Transverse colon (tissue), 4 donors: ENCODE measurements at regions not wholly inside any gene's neighbourhood (a gene's known extent, or its start where the extent isn't known, plus 50 kb on each side); places are given as distances from the start of the nearest gene placed in this dataset.

Source experiments
- DNase-seq: peaks from one replicate; pipeline ENCODE4 v3.0.0-alpha.2; 2019
- H3K27ac ChIP-seq, 4 donors: fragments of 200-600 bp; sonication (generic); 2 replicates each; pipeline ENCODE4 v1.5.1; 2016 to 2018; ENCODE audit warnings: inconsistent platforms in 4 of 4
- H3K27me3 ChIP-seq: fragments of 200-600 bp; sonication (generic); 2 replicates; pipeline ENCODE4 v1.5.1; 2017; ENCODE audit warnings: inconsistent platforms
- H3K36me3 ChIP-seq, 4 donors: fragments of 200-600 bp; sonication (generic); 2 replicates each; pipeline ENCODE4 v1.5.1; 2017 to 2019; ENCODE audit warnings: inconsistent platforms in 4 of 4
- H3K4me1 ChIP-seq, 4 donors: fragments of 200-600 bp; sonication (generic); 2 replicates each; pipeline ENCODE4 v1.5.1; 2017 to 2020; ENCODE audit warnings: inconsistent platforms in 4 of 4
- H3K4me3 ChIP-seq, 4 donors: fragments of 200-600 bp; sonication (generic); 1 replicate in 1 of 4; 2 replicates in 3 of 4; pipeline versions ENCODE4 v1.5.1 to v1.6.1; 2017 to 2019; ENCODE audit warnings: inconsistent platforms in 4 of 4
- H3K9me3 ChIP-seq, 2 donors: fragments of 200-600 bp; sonication (generic); 2 replicates each; pipeline ENCODE4 v1.5.1; 2017 to 2019; ENCODE audit warnings: inconsistent platforms in 2 of 2
- EP300 ChIP-seq: sonication (generic); formaldehyde crosslinking; IDR thresholded peaks from one replicate; pipeline ENCODE4 v1.6.1; 2017; ENCODE audit warnings: antibody characterized with exemption, low read depth
- POLR2A ChIP-seq: fragments of 450-650 bp; IDR thresholded peaks from one replicate; pipeline ENCODE4 v1.6.1; 2016; ENCODE audit warnings: antibody characterized with exemption, mild to moderate bottlenecking, moderate library complexity
- POLR2AphosphoS5 ChIP-seq, 3 donors: sonication (generic); formaldehyde crosslinking; IDR thresholded peaks; one replicate each; pipeline ENCODE4 v1.6.1; 2016; ENCODE audit warnings: antibody characterized with exemption in 3 of 3
- WGBS, 2 donors: methylation state at CpG; one replicate each; pipeline ENCODE4 v1.1.5; 2018; ENCODE audit warnings: low coverage in 1 of 2; 5-methylcytosine and 5-hydroxymethylcytosine counted together
- in situ Hi-C, 4 donors: fragments of 200-750 bp; cut with MboI; loops; one replicate each; pipeline versions ENCODE4 v1.15.0 to v1.15.1; 2017; ENCODE audit warnings: low sequenced_read_pairs in 3 of 4, low pct_ligation_motif_present in 1 of 4, low pct_unique_long_range_greater_than_20kb in 1 of 4
- intact Hi-C: fragments of 100-400 bp; cut with DNase I; formaldehyde crosslinking; loops from one replicate; pipeline ENCODE4 v1.15.1; 2023; ENCODE audit warnings: low total_unique reads
- TF ChIP-seq, protein P1 (sequence below), 5 experiments: fragments of 200-600 bp in 3 of 5; fragments of 450-650 bp in 2 of 5; sonication (generic) in 3 of 5; IDR thresholded peaks; 1 replicate in 2 of 5; 2 replicates in 3 of 5; pipeline ENCODE4 v1.5.1; 2016 to 2017; ENCODE audit warnings: antibody characterized with exemption in 5 of 5, inconsistent platforms in 3 of 5, mild to moderate bottlenecking in 2 of 5, moderate library complexity in 1 of 5

DNA sequence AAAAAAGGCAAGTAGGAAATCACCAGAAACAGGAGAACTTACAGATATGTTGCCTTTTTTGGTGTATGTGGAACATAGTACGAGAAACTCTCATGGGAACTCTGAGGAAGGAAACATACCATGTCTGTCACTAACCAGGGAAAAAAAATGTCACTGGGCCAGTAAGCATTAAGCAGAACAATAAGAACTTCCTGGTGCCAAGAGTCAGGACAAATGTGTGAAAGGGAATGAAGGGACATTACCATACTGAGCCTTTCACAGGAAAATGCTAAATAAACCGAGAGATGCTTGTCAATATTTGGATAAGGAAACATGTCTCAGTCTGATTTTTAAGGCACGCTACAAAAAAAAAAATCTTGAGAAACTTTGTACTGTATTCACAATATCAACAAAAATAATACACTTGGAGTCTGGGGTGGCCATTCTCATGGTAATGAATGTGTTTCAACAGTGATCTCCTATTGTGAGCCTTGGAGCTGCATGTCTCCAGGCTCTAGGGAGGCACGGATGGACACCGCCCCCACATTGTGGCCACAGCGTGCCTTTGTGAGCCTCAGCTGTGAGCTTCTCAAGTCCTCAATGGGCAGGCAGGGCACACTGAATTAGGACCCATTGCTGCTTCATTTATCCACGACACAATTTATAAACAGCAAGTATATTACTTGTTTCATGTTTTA, 113.0 kb upstream of the ARGLU1 start:
- no peaks in the 10 kb centered on the region for H3K9me3 ChIP-seq
- TF ChIP-seq EP300 (no peak), POLR2A (no peak), POLR2AphosphoS5 (IDR thresholded peaks at IDR 0.05) (no peak)
- TF ChIP-seq, protein P1, sequence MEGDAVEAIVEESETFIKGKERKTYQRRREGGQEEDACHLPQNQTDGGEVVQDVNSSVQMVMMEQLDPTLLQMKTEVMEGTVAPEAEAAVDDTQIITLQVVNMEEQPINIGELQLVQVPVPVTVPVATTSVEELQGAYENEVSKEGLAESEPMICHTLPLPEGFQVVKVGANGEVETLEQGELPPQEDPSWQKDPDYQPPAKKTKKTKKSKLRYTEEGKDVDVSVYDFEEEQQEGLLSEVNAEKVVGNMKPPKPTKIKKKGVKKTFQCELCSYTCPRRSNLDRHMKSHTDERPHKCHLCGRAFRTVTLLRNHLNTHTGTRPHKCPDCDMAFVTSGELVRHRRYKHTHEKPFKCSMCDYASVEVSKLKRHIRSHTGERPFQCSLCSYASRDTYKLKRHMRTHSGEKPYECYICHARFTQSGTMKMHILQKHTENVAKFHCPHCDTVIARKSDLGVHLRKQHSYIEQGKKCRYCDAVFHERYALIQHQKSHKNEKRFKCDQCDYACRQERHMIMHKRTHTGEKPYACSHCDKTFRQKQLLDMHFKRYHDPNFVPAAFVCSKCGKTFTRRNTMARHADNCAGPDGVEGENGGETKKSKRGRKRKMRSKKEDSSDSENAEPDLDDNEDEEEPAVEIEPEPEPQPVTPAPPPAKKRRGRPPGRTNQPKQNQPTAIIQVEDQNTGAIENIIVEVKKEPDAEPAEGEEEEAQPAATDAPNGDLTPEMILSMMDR (IDR thresholded peaks at IDR 0.05), result no peak
- H3K36me3 ChIP-seq, result no peaks in the 10 kb centered on the region
- in situ Hi-C loops, result no loop called here
- H3K27ac ChIP-seq, result no peak overlapping the region
- H3K4me1 ChIP-seq, result no peaks in the 10 kb centered on the region
- intact Hi-C loops, result no loop called here
- 64 to 76% methylated on average over 7 of the region's 7 CpGs for WGBS, 2 donors
- H3K27me3 ChIP-seq, result no peaks in the 10 kb centered on the region
- no peak for DNase-seq
- H3K4me3 ChIP-seq, result no peak overlapping the region

DNA sequence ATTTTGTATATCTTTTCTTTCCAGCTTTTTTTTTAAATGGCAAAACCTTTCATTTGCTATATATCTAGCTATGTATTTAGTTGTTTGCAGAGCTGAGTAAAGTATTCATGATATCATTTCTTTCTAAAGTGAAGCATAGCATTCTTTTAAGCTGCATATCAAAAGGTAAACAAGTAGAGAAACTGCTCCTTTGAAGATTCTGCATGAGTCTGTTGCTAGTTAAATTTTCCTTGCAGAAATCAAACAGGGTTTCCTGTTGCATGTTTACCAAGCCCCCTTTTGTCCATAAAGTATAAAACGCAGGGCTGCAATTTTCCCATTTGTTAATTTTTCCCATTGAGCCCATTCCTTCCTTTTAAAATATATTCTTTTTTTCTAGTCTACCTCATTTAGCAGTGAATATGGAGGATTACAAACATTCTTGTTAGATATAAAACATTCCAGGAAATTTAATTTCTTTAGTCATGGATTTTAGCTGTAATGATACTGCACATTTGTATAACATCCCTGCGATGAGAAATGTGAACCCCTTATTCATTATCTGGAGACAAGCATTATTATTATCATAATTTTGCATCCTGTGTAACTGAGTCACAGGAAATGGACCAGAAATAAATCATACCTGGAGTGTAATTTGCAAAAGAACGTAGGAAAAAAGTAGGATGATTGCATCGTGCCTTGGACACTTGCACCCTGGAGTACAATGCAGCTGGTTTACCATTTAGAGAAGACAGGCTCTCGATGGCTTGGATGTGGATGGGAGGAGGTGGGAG, 110.9 kb upstream of the ARGLU1 start:
- Histone ChIP-seq H3K9me3 (no peaks in the 10 kb centered on the region), H3K27me3 (no peaks in the 10 kb centered on the region), H3K27ac (no peak overlapping the region), H3K4me1 (no peaks in the 10 kb centered on the region), H3K4me3 (no peak overlapping the region), H3K36me3 (no peaks in the 10 kb centered on the region)
- 72 to 81% methylated on average over 5 of the region's 5 CpGs for WGBS, 2 donors
- DNase-seq, result no peak
- intact Hi-C loops (no loop called here), in situ Hi-C loops (no loop called here)
- TF ChIP-seq POLR2AphosphoS5 (IDR thresholded peaks at IDR 0.05) (no peak), POLR2A (no peak), EP300 (no peak)
- TF ChIP-seq, protein P1 (IDR thresholded peaks at IDR 0.05), result no peak

- no peak for TF ChIP-seq EP300
- no peak for TF ChIP-seq POLR2AphosphoS5 (IDR thresholded peaks at IDR 0.05)
- no peak for TF ChIP-seq POLR2A
- TF ChIP-seq, protein P1 (IDR thresholded peaks at IDR 0.05), result no peak
- H3K4me1 ChIP-seq, result no peaks in the 10 kb centered on the region
- in situ Hi-C loops (no loop called here), intact Hi-C loops (no loop called here)
- DNase-seq, result no peak
- no peak overlapping the region for H3K27ac ChIP-seq
- H3K9me3 ChIP-seq, result no peaks in the 10 kb centered on the region
- H3K27me3 ChIP-seq, result no peaks in the 10 kb centered on the region
- no peaks in the 10 kb centered on the region for H3K36me3 ChIP-seq
- H3K4me3 ChIP-seq, result no peak overlapping the region
Observed at GRCh38 chr13:106675311-106675710, 107.4 kb upstream of the ARGLU1 start.

- DNase-seq, result no peak
- WGBS, 2 donors, result 61 to 79% methylated on average over 4 to 6 of the region's 6 CpGs
- no peaks in the 10 kb centered on the region for H3K36me3 ChIP-seq
- intact Hi-C loops (no loop called here), in situ Hi-C loops (no loop called here)
- H3K4me1 ChIP-seq, result no peaks in the 10 kb centered on the region
- no peaks in the 10 kb centered on the region for H3K9me3 ChIP-seq
- no peaks in the 10 kb centered on the region for H3K27me3 ChIP-seq
- TF ChIP-seq EP300 (no peak), POLR2AphosphoS5 (IDR thresholded peaks at IDR 0.05) (no peak), POLR2A (no peak)
- TF ChIP-seq, protein P1 (IDR thresholded peaks at IDR 0.05), result no peak
- no peak overlapping the region for H3K27ac ChIP-seq
- H3K4me3 ChIP-seq, result no peak overlapping the region
Observed at GRCh38 chr13:106660746-106661625, 93.0 kb upstream of the ARGLU1 start.
